Retina (tissue), 1 donor: ENCODE measurements at regions not wholly inside any gene's neighbourhood (a gene's known extent, or its start where the extent isn't known, plus 50 kb on each side); places are given as distances from the start of the nearest gene placed in this dataset.

Experiments used
- DNase-seq: peaks from one replicate; pipeline ENCODE4 v3.0.0-alpha.2; 2016

GRCh38 chr4:180101348-180102083, 2141.7 kb upstream of the TENM3 start:
- DNase-seq = no peak

- DNase-seq = no peak
Measured at GRCh38 chr4:180103794-180104193, 2139.4 kb upstream of the TENM3 start.

- no peak for DNase-seq
Measured at GRCh38 chr4:180105362-180105761, 2137.8 kb upstream of the TENM3 start.

- DNase-seq = no peak
Measured at GRCh38 chr4:180106122-180106521, 2137.1 kb upstream of the TENM3 start.

GRCh38 chr4:180106997-180107396, 2136.2 kb upstream of the TENM3 start:
- no peak for DNase-seq

- no peak for DNase-seq
Measured at GRCh38 chr4:180116840-180117239, 2126.4 kb upstream of the TENM3 start.

GRCh38 chr4:180120068-180120467, 2123.1 kb upstream of the TENM3 start:
- DNase-seq = no peak

GRCh38 chr4:180134091-180134866, 2108.9 kb upstream of the TENM3 start:
- DNase-seq = peak; percentile 44

GRCh38 chr4:180141734-180142133, 2101.5 kb upstream of the TENM3 start:
- no peak for DNase-seq

GRCh38 chr4:180148737-180149136, 2094.5 kb upstream of the TENM3 start:
- no peak for DNase-seq

GRCh38 chr4:180150818-180151217, 2092.4 kb upstream of the TENM3 start:
- no peak for DNase-seq

- no peak for DNase-seq
Measured at GRCh38 chr4:180152831-180153230, 2090.4 kb upstream of the TENM3 start.

- DNase-seq = no peak
Measured at GRCh38 chr4:180153587-180153986, 2089.6 kb upstream of the TENM3 start.

GRCh38 chr4:180156684-180157083, 2086.5 kb upstream of the TENM3 start:
- no peak for DNase-seq

GRCh38 chr4:180160195-180160983, 2082.8 kb upstream of the TENM3 start:
- no peak for DNase-seq

GRCh38 chr4:180164799-180165198, 2078.4 kb upstream of the TENM3 start:
- no peak for DNase-seq

GRCh38 chr4:180169394-180169793, 2073.8 kb upstream of the TENM3 start:
- no peak for DNase-seq

GRCh38 chr4:180169966-180170365, 2073.2 kb upstream of the TENM3 start:
- no peak for DNase-seq

GRCh38 chr4:180179146-180179545, 2064.1 kb upstream of the TENM3 start:
- no peak for DNase-seq

GRCh38 chr4:180189666-180190065, 2053.5 kb upstream of the TENM3 start:
- no peak for DNase-seq

- no peak for DNase-seq
Measured at GRCh38 chr4:180190382-180190781, 2052.8 kb upstream of the TENM3 start.

- peak; percentile 15 for DNase-seq
Measured at GRCh38 chr4:180197471-180197870, 2045.7 kb upstream of the TENM3 start.

- no peak for DNase-seq
Measured at GRCh38 chr4:180203349-180203748, 2039.9 kb upstream of the TENM3 start.

GRCh38 chr4:180205276-180205675, 2037.9 kb upstream of the TENM3 start:
- DNase-seq = no peak
